Astrocyte (in vitro differentiated cells and primary cell): ENCODE measurements at regions not wholly inside any gene's neighbourhood (a gene's known extent, or its start where the extent isn't known, plus 50 kb on each side); places are given as distances from the start of the nearest gene placed in this dataset.

Source experiments
- DNase-seq: peaks from one replicate; pipeline ENCODE4 v3.0.0-alpha.2; 2010; ENCODE audit warnings: low read depth
- FAIRE-seq: peaks from 2 replicates; lab custom pipeline; 2011; peaks lifted over from hg19 to GRCh38; lab: Jason Lieb, UNC
- H2AFZ ChIP-seq: 2 replicates; pipeline ENCODE4 v1.6.0; 2012; ENCODE audit warnings: low read depth, low read length, inconsistent platforms
- H3K27ac ChIP-seq: 2 replicates; pipeline ENCODE4 v1.5.1; 2011; ENCODE audit warnings: low read depth, low read length, inconsistent platforms
- H3K27me3 ChIP-seq: 2 replicates; pipeline ENCODE4 v1.6.0; 2011; ENCODE audit warnings: low read length, inconsistent platforms; ENCODE audit not compliant: insufficient read depth
- H3K36me3 ChIP-seq: 2 replicates; pipeline ENCODE4 v1.5.1; 2011; ENCODE audit warnings: low read length, inconsistent platforms; ENCODE audit not compliant: insufficient read depth
- H3K4me1 ChIP-seq: 2 replicates; pipeline ENCODE4 v1.5.1; 2011; ENCODE audit warnings: low read length, inconsistent platforms; ENCODE audit not compliant: insufficient read depth
- H3K4me2 ChIP-seq: 2 replicates; pipeline ENCODE4 v1.6.0; 2012; ENCODE audit warnings: low read length, inconsistent platforms
- H3K4me3 ChIP-seq: 2 replicates; pipeline ENCODE4 v1.5.1; 2011; ENCODE audit warnings: low read depth, mild to moderate bottlenecking, low read length, inconsistent platforms; ENCODE audit not compliant: insufficient read depth
- H3K79me2 ChIP-seq: 2 replicates; pipeline ENCODE4 v1.6.0; 2012; ENCODE audit warnings: mild to moderate bottlenecking, low read length, inconsistent platforms; ENCODE audit not compliant: insufficient read depth
- H3K9ac ChIP-seq: 2 replicates; pipeline ENCODE4 v1.6.0; 2012; ENCODE audit warnings: mild to moderate bottlenecking, low read length, inconsistent platforms
- H3K9me3 ChIP-seq: 2 replicates; pipeline ENCODE4 v1.5.1; 2012; ENCODE audit warnings: low read depth, mild to moderate bottlenecking, low read length, inconsistent platforms; ENCODE audit not compliant: insufficient read depth
- H4K20me1 ChIP-seq: 2 replicates; pipeline ENCODE4 v1.6.0; 2012; ENCODE audit warnings: low read length, inconsistent platforms; ENCODE audit not compliant: insufficient read depth
- H3K27ac Mint-ChIP-seq: one replicate; pipeline ENCODE4 v1.8.0; 2021; ENCODE audit warnings: mild to moderate bottlenecking, mixed read lengths; ENCODE audit not compliant: unreplicated experiment
- H3K27me3 Mint-ChIP-seq: one replicate; pipeline ENCODE4 v1.8.0; 2021; ENCODE audit warnings: low read depth, mixed read lengths; ENCODE audit not compliant: unreplicated experiment
- H3K36me3 Mint-ChIP-seq: one replicate; pipeline ENCODE4 v1.8.0; 2021; ENCODE audit warnings: low read depth, mixed read lengths; ENCODE audit not compliant: unreplicated experiment
- H3K4me1 Mint-ChIP-seq: one replicate; pipeline ENCODE4 v1.8.0; 2021; ENCODE audit warnings: low read depth, mixed read lengths; ENCODE audit not compliant: unreplicated experiment
- H3K4me3 Mint-ChIP-seq: one replicate; pipeline ENCODE4 v1.8.0; 2021; ENCODE audit warnings: mild to moderate bottlenecking, moderate library complexity, mixed read lengths; ENCODE audit not compliant: unreplicated experiment
- H3K9me3 Mint-ChIP-seq: one replicate; pipeline ENCODE4 v1.8.0; 2021; ENCODE audit warnings: mild to moderate bottlenecking, mixed read lengths; ENCODE audit not compliant: unreplicated experiment
- CTCF ChIP-seq: IDR thresholded peaks from 2 replicates; pipeline ENCODE4 v1.5.1; 2011; ENCODE audit warnings: low read depth, mild to moderate bottlenecking, inconsistent platforms, low read length, moderate library complexity; ENCODE audit not compliant: insufficient read depth
- EZH2 ChIP-seq: IDR thresholded peaks from 2 replicates; pipeline ENCODE4 v1.6.1; 2012; ENCODE audit warnings: mild to moderate bottlenecking, low read length, inconsistent platforms; ENCODE audit not compliant: insufficient read depth

- H3K36me3 ChIP-seq, result no peaks in the 10 kb centered on the region
- no peaks in the 10 kb centered on the region for H3K79me2 ChIP-seq
- H3K27me3 ChIP-seq, result no peaks in the 10 kb centered on the region
- FAIRE-seq, result no peak
- peak; percentile 41 for DNase-seq
- no peak overlapping the region for H3K27ac ChIP-seq
- Mint-ChIP-seq H3K27me3 (no peaks in the 10 kb centered on the region), H3K27ac (no peak overlapping the region), H3K36me3 (no peaks in the 10 kb centered on the region), H3K4me1 (peaks cover 2% of the 10 kb centered on the region), H3K4me3 (no peak overlapping the region), H3K9me3 (no peaks in the 10 kb centered on the region)
- no peak overlapping the region for H2AFZ ChIP-seq
- H3K9ac ChIP-seq, result no peak overlapping the region
- TF ChIP-seq EZH2 (no peak), CTCF (no peak)
- no peaks in the 10 kb centered on the region for H4K20me1 ChIP-seq
- no peaks in the 10 kb centered on the region for H3K4me1 ChIP-seq
- H3K9me3 ChIP-seq, result no peaks in the 10 kb centered on the region
- no peak overlapping the region for H3K4me3 ChIP-seq
- no peak overlapping the region for H3K4me2 ChIP-seq
Observed at GRCh38 chr6:19771753-19772336, 65.3 kb upstream of the ID4 start.

DNA sequence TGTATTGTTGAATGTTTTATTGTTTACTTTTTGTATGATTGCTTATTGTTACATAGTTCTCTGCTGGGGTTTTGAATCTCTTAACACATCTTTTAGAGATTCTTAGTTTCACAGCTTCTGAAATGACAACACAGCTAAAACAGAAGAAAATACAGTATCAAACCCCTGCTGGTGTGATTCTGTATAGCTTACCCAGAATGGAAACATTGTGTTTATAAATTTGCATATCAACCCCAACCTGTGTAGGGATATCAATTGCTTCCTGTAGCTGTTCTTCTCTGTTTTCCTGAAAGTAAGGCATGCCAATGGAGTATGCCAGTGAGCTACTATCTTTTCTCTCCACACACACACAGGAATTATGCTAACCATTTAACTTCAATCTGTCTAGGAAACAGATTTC lies 64.3 kb upstream of the ID4 start:
- Mint-ChIP-seq H3K27ac (no peak overlapping the region), H3K4me1 (peaks cover 2% of the 10 kb centered on the region), H3K4me3 (no peak overlapping the region), H3K36me3 (no peaks in the 10 kb centered on the region), H3K9me3 (no peaks in the 10 kb centered on the region), H3K27me3 (no peaks in the 10 kb centered on the region)
- Histone ChIP-seq H3K79me2 (no peaks in the 10 kb centered on the region), H3K27ac (no peak overlapping the region), H3K27me3 (no peaks in the 10 kb centered on the region), H3K36me3 (no peaks in the 10 kb centered on the region), H3K9ac (no peak overlapping the region), H3K9me3 (no peaks in the 10 kb centered on the region), H4K20me1 (no peaks in the 10 kb centered on the region), H2AFZ (no peak overlapping the region), H3K4me1 (no peaks in the 10 kb centered on the region), H3K4me3 (no peak overlapping the region), H3K4me2 (no peak overlapping the region)
- FAIRE-seq (no peak), DNase-seq (no peak)
- TF ChIP-seq CTCF, result peak; percentile 8
- no peak for TF ChIP-seq EZH2

- TF ChIP-seq EZH2 (no peak), CTCF (no peak)
- no peak for DNase-seq
- no peak overlapping the region for H2AFZ ChIP-seq
- no peaks in the 10 kb centered on the region for H3K36me3 Mint-ChIP-seq
- no peak overlapping the region for H3K4me2 ChIP-seq
- no peaks in the 10 kb centered on the region for H3K9me3 ChIP-seq
- no peaks in the 10 kb centered on the region for H3K79me2 ChIP-seq
- no peaks in the 10 kb centered on the region for H4K20me1 ChIP-seq
- H3K4me3 ChIP-seq, result no peak overlapping the region
- no peak for FAIRE-seq
- H3K36me3 ChIP-seq, result no peaks in the 10 kb centered on the region
- no peak overlapping the region for H3K9ac ChIP-seq
- H3K27me3 Mint-ChIP-seq, result no peaks in the 10 kb centered on the region
- H3K27ac ChIP-seq, result no peak overlapping the region
- no peaks in the 10 kb centered on the region for H3K27me3 ChIP-seq
- H3K9me3 Mint-ChIP-seq, result no peaks in the 10 kb centered on the region
- H3K4me3 Mint-ChIP-seq, result no peak overlapping the region
- H3K27ac Mint-ChIP-seq, result no peak overlapping the region
- no peaks in the 10 kb centered on the region for H3K4me1 ChIP-seq
- H3K4me1 Mint-ChIP-seq, result peaks cover 3% of the 10 kb centered on the region
Observed at GRCh38 chr6:19781269-19781668, 55.9 kb upstream of the ID4 start.
